Endothelial cell of umbilical vein (primary cell): ENCODE measurements at regions not wholly inside any gene's neighbourhood (a gene's known extent, or its start where the extent isn't known, plus 50 kb on each side); places are given as distances from the start of the nearest gene placed in this dataset.

ENCODE experiments used
- CTCF ChIP-seq, 2 donors: IDR thresholded peaks; 1 replicate in 1 of 2; 2 replicates in 1 of 2; pipeline ENCODE4 v1.5.1; 2011; ENCODE audit warnings: low read length in 2 of 2, mild to moderate bottlenecking in 2 of 2, moderate library complexity in 2 of 2, control low read depth in 1 of 2, inconsistent platforms in 1 of 2, low read depth in 1 of 2; ENCODE audit not compliant: insufficient read depth in 1 of 2; ENCODE audit errors: extremely low read depth in 1 of 2
- GATA2 ChIP-seq: IDR thresholded peaks from 2 replicates; pipeline ENCODE4 v1.7.0; 2011; ENCODE audit warnings: low read depth, mild to moderate bottlenecking, moderate library complexity, mixed read lengths, low read length; ENCODE audit not compliant: insufficient read length, insufficient read depth
- POLR2AphosphoS5 ChIP-seq: IDR thresholded peaks from 2 replicates; pipeline ENCODE4 v1.6.1; 2012; ENCODE audit warnings: low read depth, mild to moderate bottlenecking, control low read depth, low read length, moderate library complexity; ENCODE audit not compliant: insufficient read depth

DNA sequence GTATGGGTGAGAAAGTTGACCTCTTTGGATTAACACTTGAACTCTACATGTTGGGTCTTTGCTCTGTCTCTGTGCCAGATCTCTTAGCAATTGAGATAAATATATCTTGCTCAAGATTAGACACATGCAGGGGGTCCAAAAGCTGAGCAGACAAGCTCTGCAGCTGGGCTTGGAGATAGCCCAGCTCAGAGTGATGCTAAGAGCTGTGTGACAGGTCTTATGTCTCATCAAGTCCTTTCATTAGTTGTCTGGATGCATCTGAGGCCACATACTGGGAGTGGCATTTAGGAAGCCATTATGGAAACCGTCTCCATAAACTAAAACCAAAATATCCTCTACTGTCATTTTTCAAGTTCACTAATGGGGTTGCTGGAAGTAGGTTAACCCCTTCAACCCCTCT, 289.4 kb upstream of the DUSP10 start:
- TF ChIP-seq GATA2, result no peak
- TF ChIP-seq CTCF (IDR thresholded peaks at IDR 0.05; ENCODE audit: extremely low read depth in 1 of 2, insufficient read depth in 1 of 2, low read depth in 1 of 2, low read length in 2 of 2), result no peak
- no peak for TF ChIP-seq POLR2AphosphoS5
